Activated T-helper 2 cell treated with anti-CD3 and anti-CD28 coated beads, Interferon-gamma antibody, Interleukin-2, Interleukin-4, amounts not matched to agents 10 μg/mL and 5 μg/mL and 100 μg/mL, durations not matched to agents 14 hours and 24 hours and 36 hours (primary cell): ENCODE measurements at regions not wholly inside any gene's neighbourhood (a gene's known extent, or its start where the extent isn't known, plus 50 kb on each side); places are given as distances from the start of the nearest gene placed in this dataset.
"Not testable (repeated sequence)": the region's sequence is repeated elsewhere in the genome, so short reads cannot be mapped to it uniquely, and the experiment has no call there.

ENCODE experiments used
- DNase-seq: peaks from one replicate; pipeline ENCODE4 v3.0.0; 2021; ENCODE audit warnings: low spot score
- H3K27ac Mint-ChIP-seq: one replicate; pipeline ENCODE4 v1.8.0; 2021; ENCODE audit warnings: mixed read lengths
- H3K27me3 Mint-ChIP-seq: one replicate; pipeline ENCODE4 v1.8.0; 2021; ENCODE audit warnings: low read depth, mixed read lengths
- H3K36me3 Mint-ChIP-seq: one replicate; pipeline ENCODE4 v1.8.0; 2021; ENCODE audit warnings: low read depth, mixed read lengths
- H3K4me1 Mint-ChIP-seq: one replicate; pipeline ENCODE4 v1.8.0; 2021; ENCODE audit warnings: low read depth, mixed read lengths
- H3K4me3 Mint-ChIP-seq: one replicate; pipeline ENCODE4 v1.8.0; 2021; ENCODE audit warnings: low read depth, mild to moderate bottlenecking, moderate library complexity, mixed read lengths
- H3K9me3 Mint-ChIP-seq: one replicate; pipeline ENCODE4 v1.8.0; 2021; ENCODE audit warnings: mixed read lengths
- intact Hi-C: fragments of 100-400 bp; cut with micrococcal nuclease; formaldehyde crosslinking; loops from one replicate; pipeline ENCODE4 v1.15.1; 2023

DNA sequence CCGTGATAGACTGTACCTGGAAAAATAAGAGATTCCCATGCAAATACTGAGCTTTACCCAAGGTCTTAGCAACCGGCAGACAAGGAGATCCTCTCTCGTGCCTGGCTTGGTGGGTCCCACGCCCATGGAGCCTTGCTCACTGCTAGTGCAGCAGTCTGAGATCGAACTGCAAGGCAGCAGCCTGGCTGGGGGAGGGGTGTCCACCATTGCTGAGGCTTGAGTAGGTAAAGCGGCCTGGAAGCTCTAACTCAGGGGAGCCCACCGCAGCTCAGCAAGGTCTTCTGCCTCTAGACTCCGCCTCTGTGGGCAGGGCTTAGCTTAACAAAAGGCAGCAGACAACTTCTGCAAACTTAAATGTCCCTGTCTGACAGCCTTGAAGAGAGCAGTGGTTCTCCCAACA is 778.4 kb upstream of the SLC35B3 start:
- peaks cover 15% of the 10 kb centered on the region for H3K9me3 Mint-ChIP-seq
- DNase-seq, H3K36me3 Mint-ChIP-seq, H3K27ac Mint-ChIP-seq, H3K27me3 Mint-ChIP-seq, H3K4me1 Mint-ChIP-seq, H3K4me3 Mint-ChIP-seq, intact Hi-C loops: not testable (repeated sequence)

DNA sequence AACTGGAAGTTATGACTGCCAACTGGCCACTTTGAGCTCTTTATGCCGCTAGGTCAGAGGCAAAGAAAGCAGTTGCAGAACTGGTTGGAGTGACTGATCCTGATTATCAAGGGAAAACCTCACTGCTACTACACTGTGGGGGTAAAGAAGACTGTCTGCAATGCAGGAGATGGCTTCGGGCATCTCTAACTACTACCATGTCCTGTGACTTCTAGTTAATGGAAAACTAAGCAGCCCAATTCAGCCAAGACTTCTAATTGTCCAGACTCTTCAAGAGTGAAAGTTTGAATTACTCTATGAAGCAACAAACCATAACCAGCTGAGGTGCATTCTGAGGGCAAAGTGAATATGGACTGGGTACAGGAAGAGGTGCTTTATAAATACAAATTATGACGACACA is 773.6 kb upstream of the SLC35B3 start:
- Mint-ChIP-seq H3K36me3 (no peaks in the 10 kb centered on the region), H3K9me3 (peaks cover 11% of the 10 kb centered on the region), H3K4me3 (no peak overlapping the region), H3K27me3 (no peaks in the 10 kb centered on the region), H3K4me1 (no peaks in the 10 kb centered on the region), H3K27ac (no peak overlapping the region)
- no peak for DNase-seq
- intact Hi-C loops, result no loop called here

GRCh38 chr6:9205645-9206044 is 770.3 kb upstream of the SLC35B3 start:
- DNase-seq, result no peak
- no peaks in the 10 kb centered on the region for H3K36me3 Mint-ChIP-seq
- H3K9me3 Mint-ChIP-seq, result peaks cover 15% of the 10 kb centered on the region
- no peaks in the 10 kb centered on the region for H3K27me3 Mint-ChIP-seq
- no peak overlapping the region for H3K4me3 Mint-ChIP-seq
- no peaks in the 10 kb centered on the region for H3K4me1 Mint-ChIP-seq
- H3K27ac Mint-ChIP-seq, result no peak overlapping the region
- intact Hi-C loops, result no loop called here

DNA sequence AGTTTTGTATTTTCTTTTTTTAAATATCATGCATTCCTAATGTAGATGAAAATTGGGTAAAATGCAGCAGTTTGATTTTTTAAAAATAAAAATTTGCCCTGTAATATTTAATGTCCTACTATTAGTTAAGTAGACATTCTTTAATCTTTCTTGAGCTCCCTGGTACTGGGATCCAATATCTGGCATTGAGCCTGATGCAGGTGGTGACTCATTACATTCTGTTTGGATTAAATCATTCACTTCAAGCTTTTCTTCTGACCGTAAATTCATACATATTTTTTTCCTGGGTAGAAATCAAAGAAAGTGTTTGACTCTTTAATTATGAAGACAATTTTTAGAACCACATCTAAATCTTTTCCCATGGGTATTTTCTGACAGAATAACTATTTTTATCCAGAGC is 768.8 kb upstream of the SLC35B3 start:
- intact Hi-C loops, result no loop called here
- H3K4me1 Mint-ChIP-seq, result no peaks in the 10 kb centered on the region
- no peak for DNase-seq
- no peaks in the 10 kb centered on the region for H3K27me3 Mint-ChIP-seq
- peaks cover 15% of the 10 kb centered on the region for H3K9me3 Mint-ChIP-seq
- no peak overlapping the region for H3K4me3 Mint-ChIP-seq
- H3K27ac Mint-ChIP-seq, result no peak overlapping the region
- H3K36me3 Mint-ChIP-seq, result no peaks in the 10 kb centered on the region

DNA sequence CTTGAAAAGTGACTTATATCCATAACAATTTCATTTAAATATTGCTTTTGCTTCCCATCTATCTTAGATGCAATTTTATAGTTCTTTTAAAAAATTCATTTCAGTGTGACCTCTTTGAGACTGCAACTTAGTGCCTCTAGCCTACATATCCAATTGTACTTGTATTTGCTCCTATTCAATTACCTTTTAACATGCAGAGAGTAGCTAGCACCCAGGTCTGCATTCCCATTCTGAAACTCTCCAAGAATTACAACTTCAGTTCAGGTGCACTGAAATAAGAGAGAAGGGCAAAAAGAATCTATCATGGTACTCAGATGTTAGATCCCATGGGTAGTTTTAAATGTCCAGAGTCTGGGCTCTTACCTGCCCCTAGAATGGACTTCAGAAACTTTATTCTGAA is 765.4 kb upstream of the SLC35B3 start:
- no peaks in the 10 kb centered on the region for H3K4me1 Mint-ChIP-seq
- no peak overlapping the region for H3K27ac Mint-ChIP-seq
- no peak for DNase-seq
- no peaks in the 10 kb centered on the region for H3K27me3 Mint-ChIP-seq
- H3K36me3 Mint-ChIP-seq, result no peaks in the 10 kb centered on the region
- peaks cover 11% of the 10 kb centered on the region for H3K9me3 Mint-ChIP-seq
- no peak overlapping the region for H3K4me3 Mint-ChIP-seq
- intact Hi-C loops, result no loop called here

GRCh38 chr6:9197726-9198125 is 762.4 kb upstream of the SLC35B3 start:
- no peak for DNase-seq
- H3K27ac Mint-ChIP-seq, result no peak overlapping the region
- intact Hi-C loops, result no loop called here
- H3K4me1 Mint-ChIP-seq, result no peaks in the 10 kb centered on the region
- H3K4me3 Mint-ChIP-seq, result no peak overlapping the region
- H3K27me3 Mint-ChIP-seq, result no peaks in the 10 kb centered on the region
- H3K9me3 Mint-ChIP-seq, result no peaks in the 10 kb centered on the region
- H3K36me3 Mint-ChIP-seq, result no peaks in the 10 kb centered on the region

GRCh38 chr6:9195322-9195721 is 760.0 kb upstream of the SLC35B3 start:
- Mint-ChIP-seq H3K4me1 (no peaks in the 10 kb centered on the region), H3K36me3 (no peaks in the 10 kb centered on the region), H3K4me3 (no peak overlapping the region), H3K27me3 (no peaks in the 10 kb centered on the region), H3K9me3 (peaks cover 3% of the 10 kb centered on the region), H3K27ac (no peak overlapping the region)
- DNase-seq, result no peak
- intact Hi-C loops, result no loop called here

- H3K27ac Mint-ChIP-seq, result no peak overlapping the region
- H3K36me3 Mint-ChIP-seq, result no peaks in the 10 kb centered on the region
These were observed 757.1 kb upstream of the SLC35B3 start for GRCh38 chr6:9192405-9192909.

DNA sequence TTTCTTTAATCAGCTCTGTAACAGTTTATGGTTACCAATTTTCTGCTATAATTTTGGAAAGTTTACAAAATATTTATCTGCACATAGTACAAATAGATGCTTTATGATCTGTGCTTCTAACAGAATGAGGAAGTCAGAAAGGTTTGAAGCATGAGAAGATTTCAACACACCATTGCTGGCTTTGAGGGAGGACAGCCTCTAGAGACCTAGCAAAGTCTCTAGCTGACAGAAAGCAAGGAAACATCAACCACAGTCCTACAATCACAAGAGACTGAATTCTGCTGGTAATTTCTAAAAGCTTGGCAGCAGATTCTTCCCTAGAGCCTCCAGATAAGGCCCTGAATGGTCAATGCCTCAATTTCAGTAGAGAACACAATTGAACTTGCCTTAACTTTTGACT is 750.8 kb upstream of the SLC35B3 start:
- H3K4me1 Mint-ChIP-seq, result no peaks in the 10 kb centered on the region
- H3K27ac Mint-ChIP-seq, result no peak overlapping the region
- H3K4me3 Mint-ChIP-seq, result no peak overlapping the region
- H3K9me3 Mint-ChIP-seq, result peaks cover 11% of the 10 kb centered on the region
- H3K27me3 Mint-ChIP-seq, result no peaks in the 10 kb centered on the region
- no peaks in the 10 kb centered on the region for H3K36me3 Mint-ChIP-seq
- DNase-seq, result no peak
- intact Hi-C loops, result no loop called here

More at GRCh38 chr6:9192405-9192909, 757.1 kb upstream of the SLC35B3 start:
- Mint-ChIP-seq H3K4me1 (no peaks in the 10 kb centered on the region), H3K27me3 (no peaks in the 10 kb centered on the region), H3K4me3 (no peak overlapping the region), H3K9me3 (peaks cover 3% of the 10 kb centered on the region)
- intact Hi-C loops, result no loop called here
- DNase-seq, result no peak

GRCh38 chr6:9178071-9178470 is 742.7 kb upstream of the SLC35B3 start:
- H3K4me1 Mint-ChIP-seq, result no peaks in the 10 kb centered on the region
- H3K36me3 Mint-ChIP-seq, result no peaks in the 10 kb centered on the region
- intact Hi-C loops, result no loop called here
- peaks cover 21% of the 10 kb centered on the region for H3K9me3 Mint-ChIP-seq
- no peaks in the 10 kb centered on the region for H3K27me3 Mint-ChIP-seq
- no peak for DNase-seq
- H3K4me3 Mint-ChIP-seq, result no peak overlapping the region
- no peak overlapping the region for H3K27ac Mint-ChIP-seq

- DNase-seq, result no peak
- Mint-ChIP-seq H3K9me3 (peaks cover 10% of the 10 kb centered on the region), H3K27me3 (no peaks in the 10 kb centered on the region), H3K36me3 (no peaks in the 10 kb centered on the region), H3K4me3 (no peak overlapping the region), H3K4me1 (no peaks in the 10 kb centered on the region), H3K27ac (no peak overlapping the region)
- intact Hi-C loops, result no loop called here
These were observed 737.9 kb upstream of the SLC35B3 start for GRCh38 chr6:9173229-9173628.

DNA sequence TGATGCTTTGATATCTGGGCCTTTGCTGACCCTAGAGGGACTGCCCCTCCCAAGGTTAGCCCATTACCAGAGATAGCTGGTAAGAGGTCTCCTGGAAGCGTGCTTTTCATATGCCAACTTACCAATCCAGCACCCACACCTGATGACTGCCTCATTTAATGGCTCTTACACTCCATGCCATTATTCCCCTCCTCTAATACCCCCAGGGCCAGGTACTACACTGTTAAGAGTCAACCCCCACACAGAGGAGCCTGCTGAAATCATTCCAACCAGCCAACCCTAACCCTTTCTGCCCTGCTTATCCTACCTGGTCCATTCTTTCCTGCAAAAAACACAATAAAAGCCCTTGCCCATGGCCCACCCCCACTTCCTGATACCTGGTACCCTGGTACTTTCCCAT is 736.8 kb upstream of the SLC35B3 start:
- intact Hi-C loops, result no loop called here
- Mint-ChIP-seq H3K4me1 (no peaks in the 10 kb centered on the region), H3K9me3 (peaks cover 10% of the 10 kb centered on the region)

DNA sequence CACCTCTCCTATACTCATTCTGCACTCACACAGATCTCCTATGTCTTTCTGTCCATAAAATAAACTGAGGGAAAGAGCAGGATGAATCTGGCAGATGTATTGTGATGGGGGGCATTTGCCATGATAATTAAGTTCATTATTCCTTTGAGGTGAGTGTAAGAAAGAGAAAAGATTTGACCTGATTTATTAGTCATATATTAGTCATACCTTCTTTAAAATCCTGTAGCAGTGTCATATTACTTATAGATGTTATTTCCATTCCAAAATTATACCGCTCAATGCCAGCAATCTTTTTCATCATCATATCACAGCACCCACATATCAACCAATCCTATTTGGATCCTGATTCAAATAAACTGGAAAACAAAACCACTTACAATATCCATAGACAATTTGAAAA is 733.3 kb upstream of the SLC35B3 start:
- Mint-ChIP-seq H3K4me3 (no peak overlapping the region), H3K4me1 (no peaks in the 10 kb centered on the region), H3K36me3 (no peaks in the 10 kb centered on the region), H3K9me3 (peaks cover 4% of the 10 kb centered on the region), H3K27ac (no peak overlapping the region), H3K27me3 (no peaks in the 10 kb centered on the region)
- no peak for DNase-seq
- intact Hi-C loops, result no loop called here

More for the DNA sequence above, 736.8 kb upstream of the SLC35B3 start:
- DNase-seq, result no peak
- no peak overlapping the region for H3K4me3 Mint-ChIP-seq
- no peak overlapping the region for H3K27ac Mint-ChIP-seq
- no peaks in the 10 kb centered on the region for H3K36me3 Mint-ChIP-seq
- no peaks in the 10 kb centered on the region for H3K27me3 Mint-ChIP-seq

DNA sequence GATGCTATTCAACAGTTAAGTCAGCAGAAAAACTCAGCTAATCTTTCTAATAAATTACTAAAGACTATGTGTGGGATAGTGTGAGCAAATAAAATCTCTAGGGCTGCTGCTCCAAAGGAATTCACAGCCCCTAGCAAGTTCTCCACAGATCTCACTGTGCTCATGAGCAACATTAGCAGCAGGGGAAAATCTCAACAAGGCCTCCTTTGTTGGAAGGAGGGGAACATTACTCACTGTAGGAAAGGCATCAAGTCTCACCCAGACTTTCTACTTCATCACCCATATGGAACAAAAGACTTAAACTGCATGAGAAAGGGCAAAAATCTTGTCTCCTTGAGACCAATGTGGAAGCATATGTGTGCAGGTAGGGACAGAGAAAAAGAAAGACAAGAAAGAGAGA is 726.4 kb upstream of the SLC35B3 start:
- no peak for DNase-seq
- Mint-ChIP-seq H3K27me3 (no peaks in the 10 kb centered on the region), H3K36me3 (no peaks in the 10 kb centered on the region), H3K4me1 (no peaks in the 10 kb centered on the region), H3K27ac (no peak overlapping the region), H3K4me3 (no peak overlapping the region), H3K9me3 (peaks cover 20% of the 10 kb centered on the region)
- intact Hi-C loops, result no loop called here
